AG08396 (cell line): ENCODE measurements at regions not wholly inside any gene's neighbourhood (a gene's known extent, or its start where the extent isn't known, plus 50 kb on each side); places are given as distances from the start of the nearest gene placed in this dataset.

Experiments
- DNase-seq: peaks from one replicate; pipeline ENCODE4 v3.0.0; 2012; ENCODE audit warnings: low spot score, mixed read lengths

DNA sequence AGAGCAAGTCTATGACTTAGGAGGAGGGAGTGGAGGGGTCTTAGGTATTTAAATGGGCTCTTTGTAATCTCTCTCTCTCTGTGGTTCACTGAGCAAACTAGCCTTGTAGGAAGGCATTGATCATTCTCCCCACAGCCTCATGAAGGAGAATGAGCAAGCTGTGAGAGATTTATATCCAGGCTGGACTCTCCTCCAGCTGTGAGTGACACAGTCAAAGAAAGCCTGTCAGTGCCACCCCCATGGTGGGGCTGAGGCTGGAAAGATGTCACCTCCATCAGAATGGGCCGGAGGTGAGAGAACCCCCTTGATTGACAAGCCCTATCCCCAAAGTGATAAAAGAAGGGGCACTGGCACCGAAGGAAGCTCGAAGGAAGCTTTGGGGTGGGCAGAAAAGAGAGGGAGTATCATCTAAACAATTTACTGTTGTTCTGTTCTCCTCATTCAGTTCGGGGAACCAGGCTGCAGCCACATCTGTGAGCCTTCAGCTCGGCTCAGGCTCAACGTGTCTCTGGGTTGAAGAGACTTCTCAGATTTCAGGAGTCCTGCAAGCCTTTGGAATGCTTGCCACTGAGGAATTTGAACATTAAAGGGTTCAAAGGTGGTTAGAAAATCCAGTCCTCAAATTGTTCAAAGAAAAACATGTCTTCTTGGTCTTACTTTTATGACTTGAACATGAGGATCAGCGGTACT, 538.2 kb upstream of the ZNF462 start:
- no peak for DNase-seq

DNA sequence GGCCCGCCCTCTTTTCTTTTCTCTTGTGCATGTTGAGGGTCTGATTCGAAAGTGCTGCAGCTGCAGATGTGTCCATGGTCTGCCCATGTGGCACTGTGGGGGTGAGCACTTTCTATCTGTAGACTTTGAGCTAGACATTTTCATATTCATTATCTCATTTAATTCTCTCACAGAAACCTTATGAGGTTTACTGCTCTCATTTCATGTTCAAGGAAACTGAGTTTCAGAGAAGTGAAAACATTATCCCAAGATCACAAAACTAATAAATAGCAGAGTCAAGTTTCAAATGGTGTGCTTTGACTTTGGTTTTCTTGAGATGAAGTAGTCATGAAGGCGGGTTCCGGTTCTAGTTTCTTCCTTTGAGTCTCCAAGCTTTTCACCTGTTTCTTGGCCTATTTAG, 536.5 kb upstream of the ZNF462 start:
- DNase-seq: no peak

DNA sequence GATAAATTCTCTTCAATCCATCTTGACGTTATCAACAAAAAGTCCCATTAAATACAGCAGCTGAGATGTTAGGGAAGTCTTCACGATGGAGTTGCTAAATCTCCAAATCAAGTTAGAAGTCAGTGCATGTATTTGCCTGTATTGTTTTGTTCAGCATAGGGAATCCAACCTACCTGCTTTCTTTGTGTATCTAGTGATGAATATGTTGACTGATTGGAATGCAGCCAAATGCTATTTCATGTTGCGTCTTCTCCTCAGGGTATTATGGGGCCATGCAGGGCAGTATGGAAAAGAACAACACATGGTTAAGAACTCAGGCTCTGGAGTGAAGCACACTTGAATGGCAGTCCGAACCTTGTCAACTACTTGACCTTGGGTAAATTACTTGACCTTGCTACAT, 529.5 kb upstream of the ZNF462 start:
- no peak for DNase-seq

DNA sequence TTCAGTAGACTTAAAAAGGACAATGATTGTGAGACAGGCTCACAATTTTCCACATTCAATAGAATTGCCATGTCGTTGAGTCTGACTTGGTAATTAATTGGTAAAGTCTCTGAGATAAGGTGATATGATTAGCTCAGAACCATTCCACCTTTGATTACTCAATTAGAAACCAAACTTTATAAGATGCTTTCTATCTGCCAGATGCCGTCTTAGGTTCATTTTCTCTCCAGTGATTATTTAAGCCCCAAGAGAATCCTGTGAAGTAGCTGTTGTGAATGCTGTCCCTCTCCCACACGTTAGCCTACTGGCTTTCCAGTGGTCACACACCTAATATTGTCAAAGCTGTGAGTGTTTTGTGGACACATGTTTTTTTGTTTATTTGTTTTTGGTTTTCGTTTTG, 528.9 kb upstream of the ZNF462 start:
- no peak for DNase-seq

DNA sequence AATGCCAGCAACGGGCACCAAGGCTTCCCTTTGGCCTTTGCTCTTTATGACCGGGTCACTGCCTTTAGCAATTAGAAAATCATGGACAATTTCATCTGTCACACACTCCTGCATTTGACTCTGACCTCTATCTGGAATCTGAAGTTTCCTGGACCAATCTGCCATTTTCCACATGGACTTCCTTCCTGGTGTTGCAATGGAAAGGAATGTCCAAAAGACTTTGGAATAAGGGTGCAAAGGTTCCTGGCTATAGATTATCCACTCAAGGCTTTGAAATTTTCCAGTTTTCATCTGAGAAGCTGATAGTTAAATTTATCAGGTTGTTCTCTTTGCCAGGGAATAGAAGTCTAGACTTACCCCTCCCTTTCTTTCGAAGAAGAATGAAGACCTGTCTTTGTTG, 523.1 kb upstream of the ZNF462 start:
- DNase-seq: no peak

DNA sequence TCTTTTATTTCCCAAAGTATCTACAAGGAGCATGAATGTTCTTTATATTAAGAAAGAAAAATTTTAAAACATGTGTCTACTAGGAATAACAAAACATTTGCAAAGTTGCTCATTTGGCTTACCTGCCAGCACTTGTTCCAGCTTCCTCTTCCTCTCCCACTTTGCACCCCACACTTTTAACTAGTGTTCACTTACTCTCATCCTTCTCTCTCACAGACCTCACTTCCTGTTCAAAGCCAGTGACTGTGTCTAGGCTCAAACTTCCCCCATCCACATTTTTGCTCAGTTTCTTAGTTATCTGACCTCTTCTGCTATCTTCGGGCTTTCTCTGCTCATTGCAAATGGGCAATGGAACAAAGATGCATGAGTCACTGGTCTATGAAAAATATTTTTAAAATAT, 512.2 kb upstream of the ZNF462 start:
- DNase-seq: no peak

DNA sequence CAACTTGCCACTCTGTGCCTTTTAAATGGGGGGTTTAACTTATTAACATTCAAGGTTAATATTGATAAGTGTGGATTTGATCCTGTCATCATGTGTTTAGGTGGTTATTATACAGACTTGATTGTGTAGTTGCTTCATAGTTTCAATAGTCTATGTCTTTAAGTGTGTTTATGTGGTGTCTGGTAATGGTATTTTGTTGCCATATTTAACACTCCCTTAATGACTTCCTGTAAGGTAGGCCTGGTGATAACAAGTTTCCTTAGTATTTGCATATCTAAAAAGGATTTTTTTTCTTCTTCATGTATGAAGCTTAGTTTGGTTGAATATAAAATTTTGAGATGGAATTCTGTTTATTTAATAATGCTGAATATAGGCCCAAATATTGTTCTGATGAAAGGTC, 506.0 kb upstream of the ZNF462 start:
- no peak for DNase-seq

DNA sequence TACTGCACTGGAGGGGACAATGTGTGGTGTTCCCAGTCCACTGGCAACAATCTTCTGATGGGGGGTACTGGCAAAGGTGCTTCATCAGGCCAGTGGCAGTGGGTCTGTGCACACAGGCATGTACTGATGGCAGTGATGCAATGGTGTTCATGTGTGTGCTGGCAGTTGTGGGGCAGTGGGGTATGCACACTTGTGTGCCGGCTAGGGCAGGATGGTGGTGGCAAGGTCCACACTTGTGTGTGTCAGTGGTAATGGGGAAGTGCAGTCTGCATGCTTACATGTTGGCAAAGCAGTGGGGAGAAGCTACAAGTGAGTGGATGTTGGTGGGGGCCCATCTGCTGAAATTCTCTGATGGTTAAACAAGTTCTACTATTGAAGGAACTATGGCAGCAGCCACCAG, 504.6 kb upstream of the ZNF462 start:
- no peak for DNase-seq

DNA sequence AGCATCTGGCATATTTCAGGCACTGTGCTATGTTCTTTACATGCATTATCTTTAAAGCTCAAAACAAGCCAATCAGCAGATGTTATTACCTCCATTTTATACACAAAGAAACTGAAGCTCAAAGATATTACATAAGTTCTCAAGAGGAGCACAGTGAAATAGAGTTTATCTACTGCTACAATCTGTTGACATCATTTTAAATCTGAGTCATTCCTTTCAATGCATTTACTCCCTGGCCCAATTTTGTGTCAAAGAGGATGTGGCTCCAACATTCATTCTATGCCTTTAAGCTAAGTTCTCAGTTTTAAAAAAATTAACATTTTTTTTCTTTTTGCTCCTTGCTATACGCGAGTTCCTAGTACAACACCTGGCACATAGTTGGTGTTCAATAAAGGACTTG, 486.3 kb upstream of the ZNF462 start:
- no peak for DNase-seq

DNA sequence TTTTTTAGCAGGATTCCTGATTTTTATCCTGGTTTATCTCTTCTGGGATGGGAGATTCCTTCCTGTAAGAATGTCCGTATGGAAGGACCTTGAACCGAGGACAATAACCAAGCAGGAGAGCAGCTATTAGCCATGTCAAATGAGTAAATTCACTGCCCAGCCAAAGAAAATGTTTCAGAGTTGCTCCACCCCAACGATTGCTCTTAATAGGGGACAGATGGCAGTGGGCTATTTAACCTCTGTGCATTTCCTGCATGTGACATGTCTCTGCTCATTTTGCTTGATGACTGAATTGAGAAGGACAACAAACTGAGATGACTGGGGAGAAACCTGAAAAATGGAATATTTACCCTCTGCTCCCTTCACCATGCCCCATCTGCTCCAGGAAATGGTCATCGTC, 479.9 kb upstream of the ZNF462 start:
- DNase-seq: no peak

DNA sequence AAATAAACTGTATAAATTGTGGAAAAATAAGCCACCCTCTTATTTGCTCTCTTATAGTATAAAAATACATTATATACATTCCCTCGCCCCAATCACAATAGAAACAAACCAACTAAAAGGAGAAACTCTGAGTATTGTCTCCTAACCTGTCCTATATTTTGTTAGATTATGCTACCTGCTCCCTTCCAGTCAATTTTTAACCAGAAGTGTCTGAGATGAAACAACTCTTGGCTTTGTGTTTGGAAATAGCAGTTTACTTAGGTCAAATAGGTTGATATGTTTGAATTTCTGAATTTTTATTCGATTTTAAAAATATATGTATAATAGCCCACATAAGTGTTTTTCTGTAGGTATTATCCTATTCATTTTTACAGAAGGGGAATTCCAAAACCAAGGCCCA, 475.0 kb upstream of the ZNF462 start:
- DNase-seq: no peak

DNA sequence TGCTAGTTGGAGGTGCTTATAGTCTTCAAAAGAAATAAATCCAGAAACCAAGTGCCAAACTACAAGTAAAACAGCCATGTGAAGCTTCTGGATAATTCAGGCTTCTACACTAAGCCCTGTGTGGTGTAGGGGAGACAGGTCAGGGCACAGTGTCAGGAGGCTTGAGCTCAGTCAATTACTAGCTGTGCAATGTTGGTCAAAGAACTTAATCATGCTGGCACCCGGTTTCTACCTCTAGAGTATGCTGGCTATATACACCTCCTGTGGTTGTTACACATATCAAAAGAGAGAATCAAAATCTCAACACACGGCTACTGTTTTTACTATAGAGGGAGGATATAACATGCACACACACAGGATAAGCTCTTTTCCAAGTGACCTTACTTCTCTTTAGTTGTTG, 469.7 kb upstream of the ZNF462 start:
- DNase-seq: no peak

DNA sequence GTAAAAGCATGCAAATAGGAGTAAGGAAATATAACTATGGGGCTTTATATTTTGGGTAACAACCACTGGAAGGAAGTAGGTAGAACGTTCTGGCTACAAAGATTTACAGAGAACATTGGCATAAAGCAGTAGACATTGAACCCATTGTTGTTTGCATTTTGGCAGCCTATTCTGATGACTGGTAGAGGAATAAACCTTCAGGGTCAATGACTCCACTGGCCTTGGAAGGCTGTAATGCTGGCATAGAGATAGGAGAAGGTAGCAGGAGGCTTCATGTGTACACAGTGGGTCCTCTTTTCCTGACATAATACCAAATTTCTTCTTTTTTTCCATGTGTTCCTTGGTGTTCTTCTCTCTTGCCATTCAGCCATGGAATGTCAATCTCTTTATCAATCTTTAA, 462.8 kb upstream of the ZNF462 start:
- no peak for DNase-seq

DNA sequence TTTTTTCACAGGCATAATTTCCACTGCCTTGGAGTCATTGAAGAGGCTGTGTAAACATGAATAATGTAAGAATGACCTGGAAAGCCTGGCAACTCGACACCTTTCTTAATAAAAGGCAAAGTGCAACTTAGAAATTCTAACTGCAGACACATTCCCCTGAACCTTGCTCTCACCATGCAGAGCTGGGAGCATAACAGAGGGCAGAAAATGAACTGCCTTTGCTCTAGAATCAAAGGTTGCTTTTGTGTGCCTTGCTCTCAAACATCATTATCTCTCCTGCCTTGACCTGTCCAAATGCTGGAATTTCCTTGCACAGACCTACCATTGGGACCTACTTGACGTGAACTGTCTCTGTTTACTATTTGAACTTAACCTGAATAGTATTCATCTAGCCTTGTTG, 462.0 kb upstream of the ZNF462 start:
- no peak for DNase-seq

DNA sequence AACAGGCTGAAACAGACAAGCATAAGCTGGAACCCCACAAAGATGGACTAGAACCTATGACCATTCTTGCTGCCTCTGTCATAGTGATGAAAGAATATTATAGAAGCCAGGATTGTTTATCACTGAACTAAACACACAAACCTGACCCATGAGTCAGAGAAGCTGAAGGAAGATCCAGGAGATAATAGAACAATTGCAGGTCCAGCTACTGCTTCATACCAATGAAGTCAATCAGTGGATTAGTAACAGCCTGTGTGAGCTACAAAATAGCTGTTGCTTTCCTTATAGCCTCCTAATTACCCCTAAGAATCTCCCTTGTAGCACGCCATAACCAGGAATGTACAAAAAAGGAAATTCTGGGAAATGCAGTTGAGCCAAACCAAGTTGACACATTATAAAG, 459.9 kb upstream of the ZNF462 start:
- DNase-seq: no peak

DNA sequence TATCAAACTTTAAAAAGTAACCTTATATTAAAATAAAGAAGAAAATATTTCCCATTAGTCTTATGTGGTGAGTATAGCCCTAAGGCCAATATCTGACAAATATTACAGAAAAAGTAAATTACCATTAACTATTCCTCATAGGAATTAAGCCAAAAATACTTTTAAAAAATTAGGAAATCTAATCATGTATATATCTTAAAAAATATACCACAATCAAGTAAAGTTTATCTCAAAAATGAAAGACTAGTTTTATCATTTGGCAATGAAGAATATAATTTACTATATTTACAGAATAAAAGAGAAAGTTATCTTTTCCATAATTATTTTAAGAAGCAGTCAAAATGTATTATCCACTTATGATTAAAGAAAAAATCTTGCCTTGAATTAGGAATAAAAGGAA, 458.8 kb upstream of the ZNF462 start:
- no peak for DNase-seq

DNA sequence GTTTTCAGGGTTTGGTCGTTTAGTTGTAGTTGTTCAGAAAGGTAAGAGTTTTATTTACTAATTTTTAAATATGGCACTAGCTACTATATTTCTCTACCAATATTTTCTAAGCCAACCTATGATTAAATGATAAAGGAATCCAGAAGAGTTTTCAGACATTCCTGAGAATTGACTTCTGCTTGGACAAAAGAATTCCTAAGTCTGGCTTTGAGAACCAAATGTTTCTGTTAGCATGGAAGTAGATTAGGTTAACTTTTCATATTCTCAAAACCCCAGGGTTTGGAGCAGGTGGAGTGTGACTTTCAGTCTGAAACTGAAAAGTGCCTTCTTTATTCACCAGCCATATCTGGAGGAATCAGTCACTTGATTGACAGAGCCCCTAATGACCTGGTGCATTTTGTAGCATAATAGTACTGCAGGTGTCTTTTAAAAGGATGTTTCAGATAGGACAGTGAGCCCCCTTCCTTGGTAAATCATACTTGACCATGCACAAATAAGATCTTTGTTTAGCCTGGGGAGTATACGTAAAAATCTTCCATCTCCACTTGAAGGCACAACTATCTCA, 457.0 kb upstream of the ZNF462 start:
- no peak for DNase-seq

DNA sequence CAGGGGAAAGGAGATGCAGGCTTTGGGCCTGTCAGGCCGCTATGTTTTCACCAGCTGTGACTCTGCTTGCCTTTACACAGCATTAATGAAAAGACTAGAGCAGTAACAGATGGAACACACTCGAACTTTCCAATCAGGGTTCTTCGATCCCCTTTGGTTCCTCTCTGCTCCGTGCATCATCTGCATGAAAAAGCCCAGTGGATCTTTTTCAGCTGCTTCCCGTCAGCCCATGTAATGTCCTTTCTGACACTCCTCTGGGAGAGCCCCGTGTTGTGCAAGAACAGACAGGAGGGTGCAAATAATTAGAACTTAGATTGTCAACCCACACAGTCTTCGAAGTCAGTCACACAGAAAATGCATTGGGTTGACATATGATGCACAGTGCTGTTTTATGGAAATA, 448.9 kb upstream of the ZNF462 start:
- no peak for DNase-seq

DNA sequence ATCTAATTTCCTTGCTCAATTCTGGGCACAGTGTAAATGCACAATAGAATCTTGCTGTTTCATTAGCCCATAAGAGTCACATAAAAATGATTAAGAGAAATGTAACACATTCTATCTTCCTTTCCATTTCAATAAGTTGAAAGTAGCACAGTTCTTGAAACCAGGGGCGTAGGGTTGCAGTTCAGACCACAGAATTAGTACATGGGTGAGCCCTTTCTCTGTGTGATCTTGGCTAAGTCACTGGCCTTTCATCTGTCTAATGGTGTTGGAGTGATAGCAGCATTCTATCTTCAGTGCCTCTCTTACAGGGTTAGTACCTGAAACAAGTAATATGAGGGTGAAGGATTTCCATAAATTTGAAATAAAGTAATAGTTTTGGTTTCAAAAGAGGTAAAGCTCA, 445.3 kb upstream of the ZNF462 start:
- no peak for DNase-seq

DNA sequence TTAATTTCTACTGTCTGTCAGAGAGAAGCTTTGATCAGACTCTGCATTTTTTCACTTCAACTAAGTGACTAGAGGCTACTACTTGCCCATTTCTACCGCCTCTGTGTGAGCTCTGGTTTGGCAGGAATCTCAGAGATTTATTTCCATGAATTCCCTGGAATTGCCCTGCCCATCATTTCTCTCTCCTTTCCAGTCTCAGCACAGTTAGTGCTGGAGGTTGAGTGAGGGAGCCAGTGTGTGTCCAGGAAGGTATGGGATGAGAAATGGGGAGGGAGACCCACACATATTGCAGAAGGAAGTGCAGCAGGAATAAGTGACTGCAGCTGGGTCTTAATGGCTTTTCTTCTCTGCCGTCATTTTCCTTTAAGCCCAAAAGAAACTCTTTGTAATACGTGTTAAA, 443.1 kb upstream of the ZNF462 start:
- no peak for DNase-seq

DNA sequence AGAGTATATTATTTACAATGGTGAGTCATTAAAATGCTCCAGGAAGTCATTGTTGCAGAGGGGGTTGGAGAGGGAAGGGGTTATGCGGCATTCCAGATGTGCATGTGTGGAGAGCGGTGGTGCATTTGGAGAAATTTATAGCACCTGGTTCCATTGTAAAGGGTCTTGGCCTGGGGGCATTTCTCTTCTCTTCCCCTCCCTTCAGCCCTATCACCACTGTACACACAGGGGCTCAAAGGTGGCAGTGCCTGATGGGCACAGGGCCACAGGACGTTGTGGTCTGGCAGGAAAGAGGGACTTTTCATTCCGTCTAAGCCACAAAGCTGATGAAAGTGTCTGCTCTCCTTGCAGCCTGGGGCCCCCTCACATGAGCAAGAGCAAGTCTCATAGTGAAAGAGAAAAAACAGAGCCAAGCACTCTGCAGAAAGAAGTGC, 442.4 kb upstream of the ZNF462 start:
- DNase-seq: no peak

DNA sequence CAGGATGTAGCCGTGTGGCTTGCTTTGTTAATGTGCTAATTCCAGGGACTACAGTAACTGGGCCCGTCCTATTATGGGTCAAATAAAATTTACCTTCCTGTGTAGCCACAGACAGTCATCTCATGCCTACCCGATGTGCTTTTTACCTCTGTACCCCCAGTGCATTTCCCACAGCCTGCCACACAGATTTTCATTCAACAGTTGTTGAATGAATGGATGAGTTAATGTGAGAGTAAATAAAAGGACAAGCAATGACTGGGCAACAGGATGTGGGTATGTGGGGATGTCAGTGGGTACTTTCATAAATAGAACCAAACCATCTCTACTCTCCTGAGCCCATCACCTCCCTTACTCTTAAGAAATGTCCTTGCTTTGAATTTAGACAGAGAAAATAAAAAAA, 441.2 kb upstream of the ZNF462 start:
- no peak for DNase-seq

DNA sequence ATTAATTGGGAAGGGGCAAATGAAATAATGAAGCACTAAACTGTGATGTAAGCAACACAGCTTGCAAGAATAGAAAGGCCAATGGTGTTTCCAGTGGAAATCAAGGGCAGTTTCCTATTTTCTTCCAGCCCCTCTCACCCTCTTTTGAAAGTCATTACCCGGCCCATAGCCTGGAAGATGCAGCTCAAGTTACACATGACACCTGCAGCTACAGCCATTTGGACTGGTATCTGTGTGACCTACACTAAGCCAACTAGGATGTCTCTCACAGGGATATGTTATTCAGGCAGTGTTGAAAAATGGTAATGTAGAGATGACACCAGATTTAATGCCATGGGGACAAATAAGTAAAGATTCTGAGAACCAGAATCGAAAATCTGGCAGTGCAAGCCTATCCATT, 439.4 kb upstream of the ZNF462 start:
- no peak for DNase-seq

DNA sequence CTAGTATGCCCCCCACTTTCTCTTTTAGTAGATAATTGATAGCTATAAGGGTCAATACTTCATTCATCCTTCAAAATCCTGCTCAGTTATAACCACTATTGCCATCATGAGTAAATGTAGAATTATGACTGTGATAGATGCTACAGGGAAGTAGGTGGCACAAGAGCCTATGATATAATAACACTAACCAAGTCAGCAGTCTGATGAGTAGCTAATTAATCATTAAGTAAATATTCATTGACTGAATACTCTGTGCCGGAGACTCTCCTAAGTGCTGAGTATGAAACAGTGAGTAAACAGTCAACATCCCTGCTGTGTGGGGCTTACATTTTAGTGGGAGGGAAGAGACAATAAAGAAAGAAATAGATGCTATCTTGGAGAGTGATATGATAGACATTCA, 430.3 kb upstream of the ZNF462 start:
- no peak for DNase-seq

DNA sequence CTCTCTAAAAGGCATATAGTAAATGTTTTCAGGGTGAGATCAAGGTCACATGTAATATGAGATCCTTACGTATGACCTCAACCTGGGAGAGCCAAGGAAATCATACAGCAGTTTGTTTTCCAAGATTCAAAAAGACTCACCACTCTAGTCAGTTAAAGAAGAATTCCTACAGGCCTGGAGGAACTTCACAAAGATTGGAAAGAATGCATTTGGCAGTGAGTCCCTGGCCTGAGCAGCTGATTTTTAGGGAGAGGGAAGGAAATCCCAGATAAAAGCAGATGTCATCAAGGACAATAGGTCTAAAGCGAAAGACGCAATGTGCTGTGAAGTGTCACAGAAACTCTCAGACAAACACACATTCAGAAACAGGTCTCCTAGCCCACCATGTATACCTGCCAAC, 424.0 kb upstream of the ZNF462 start:
- DNase-seq: no peak
